K562 (cell line): ENCODE measurements at regions not wholly inside any gene's neighbourhood (a gene's known extent, or its start where the extent isn't known, plus 50 kb on each side); places are given as distances from the start of the nearest gene placed in this dataset.

Experiments used
- ATAC-seq: fragments of 200-7000 bp; cut with Tn5 transposase; 3 replicates; pipeline ENCODE4 v1.9.1; 2020; ENCODE audit warnings: moderate library complexity
- BruUV-seq: library from RNA; stranded (reverse); fragments of 400-500 nt; replicated peaks from 2 replicates; lab custom pipeline; 2021; lab: Mats Ljungman, UMichigan
- CTCF ChIA-PET: fragments of 300-600 bp; formaldehyde crosslinking; extraction: SDS; loops from one replicate; lab custom pipeline; 2021; ENCODE audit warnings: low intra/inter-chr PET ratio; lab: Yijun Ruan, JAX
- POLR2A ChIA-PET: fragments of 300-600, 350-650 bp; sonication (Branson Sonifier 250); formaldehyde crosslinking; extraction: SDS; loops from one replicate; lab custom pipeline; 2021; ENCODE audit warnings: antibody characterized with exemption, inconsistent platforms; lab: Yijun Ruan, JAX
- DNase-seq, 4 experiments: peaks; one replicate each; pipeline versions ENCODE4 v3.0.0 to v3.0.0-alpha.2; 2011 to 2018; ENCODE audit warnings: low spot score in 3 of 4, mixed read lengths in 3 of 4; ENCODE audit errors: extremely low read depth in 1 of 4
- FAIRE-seq: peaks from 2 replicates; lab custom pipeline; 2011; peaks lifted over from hg19 to GRCh38; lab: Jason Lieb, UNC
- H2AFZ ChIP-seq: 2 replicates; pipeline ENCODE4 v1.6.0; 2011; ENCODE audit warnings: low read depth, low read length, control low read depth, inconsistent platforms
- H3K27ac ChIP-seq: fragments of 200-600 bp; 3 replicates; pipeline ENCODE4 v1.8.0; 2011; ENCODE audit warnings: low read depth, mild to moderate bottlenecking, control low read depth, inconsistent platforms, low read length, moderate library complexity, mixed read lengths; ENCODE audit errors: extremely low read depth
- H3K27me3 ChIP-seq, 2 experiments: fragments of 300-600 bp in 1 of 2; 2 replicates in 1 of 2; 3 replicates in 1 of 2; pipeline versions ENCODE4 v1.6.0 to v1.8.0; 2011; ENCODE audit warnings: inconsistent platforms in 2 of 2, low read length in 2 of 2, mild to moderate bottlenecking in 1 of 2, mixed read lengths in 1 of 2, moderate library complexity in 1 of 2; ENCODE audit not compliant: control insufficient read depth in 2 of 2, insufficient read depth in 2 of 2
- H3K36me3 ChIP-seq: fragments of 300-600 bp; 3 replicates; pipeline ENCODE4 v1.8.0; 2011; ENCODE audit warnings: mild to moderate bottlenecking, low read length, inconsistent platforms; ENCODE audit not compliant: control insufficient read depth, insufficient read depth
- H3K4me1 ChIP-seq, 2 experiments: fragments of 200-600 bp in 1 of 2; replicated peaks in 1 of 2; 2 replicates in 1 of 2; 3 replicates in 1 of 2; pipeline versions ENCODE4 v1.5.1 to v1.8.0; 2011; ENCODE audit warnings: inconsistent platforms in 2 of 2, low read length in 2 of 2, mild to moderate bottlenecking in 1 of 2, mixed read lengths in 1 of 2, moderate library complexity in 1 of 2; ENCODE audit not compliant: control insufficient read depth in 2 of 2, insufficient read depth in 2 of 2
- H3K4me2 ChIP-seq: 2 replicates; pipeline ENCODE4 v1.6.1; 2011; ENCODE audit warnings: low read length, control low read depth, inconsistent platforms, mixed read lengths; ENCODE audit not compliant: insufficient read depth
- H3K4me3 ChIP-seq: fragments of 200-600 bp; sonication (generic), shearing (Covaris generic); 2 replicates; pipeline ENCODE4 v1.5.1; 2016; ENCODE audit warnings: control low read depth, inconsistent platforms
- H3K79me2 ChIP-seq: fragments of 200-600 bp; 3 replicates; pipeline ENCODE4 v1.8.0; 2011; ENCODE audit warnings: low read length, inconsistent platforms; ENCODE audit not compliant: control insufficient read depth, insufficient read depth
- H3K9ac ChIP-seq, 2 experiments: 2 replicates each; pipeline versions ENCODE4 v1.6.0 to v1.6.1; 2011; ENCODE audit warnings: low read depth in 2 of 2, low read length in 2 of 2, control low read depth in 1 of 2, inconsistent platforms in 1 of 2, mild to moderate bottlenecking in 1 of 2, mixed read lengths in 1 of 2; ENCODE audit not compliant: insufficient read depth in 1 of 2
- H3K9me1 ChIP-seq: one replicate; pipeline ENCODE4 v1.6.0; 2011; ENCODE audit warnings: inconsistent platforms, mild to moderate bottlenecking, low read length, moderate library complexity; ENCODE audit not compliant: control insufficient read depth, insufficient read depth
- H3K9me3 ChIP-seq: replicated peaks from 2 replicates; pipeline ENCODE4 v1.5.1; 2011; ENCODE audit warnings: low read depth, low read length, inconsistent platforms; ENCODE audit not compliant: control insufficient read depth, insufficient read depth
- H4K20me1 ChIP-seq: replicated peaks from 2 replicates; pipeline ENCODE4 v1.6.1; 2011; ENCODE audit warnings: low read length, inconsistent platforms, mixed read lengths; ENCODE audit not compliant: control insufficient read depth, insufficient read depth
- ARID1B ChIP-seq: fragments of 450-650 bp; IDR thresholded peaks from 2 replicates; pipeline ENCODE4 v1.6.1; 2016; ENCODE audit warnings: antibody characterized with exemption, mild to moderate bottlenecking, inconsistent platforms
- CBFA2T2 ChIP-seq: fragments of 450-650 bp; conservative IDR thresholded peaks from 2 replicates; pipeline ENCODE4 v1.6.1; 2017; ENCODE audit warnings: mild to moderate bottlenecking
- EHMT2 ChIP-seq: fragments of 450-650 bp; IDR thresholded peaks from 2 replicates; pipeline ENCODE4 v1.6.1; 2018; ENCODE audit warnings: antibody characterized with exemption
- FUS ChIP-seq: fragments of 200-400 bp; formaldehyde crosslinking; optimal IDR thresholded peaks from 2 replicates; pipeline ENCODE3; 2017; ENCODE audit warnings: low read depth, low read length
- GABPA ChIP-seq: fragments of 200-800 bp; sonication (Bioruptor generic); conservative IDR thresholded peaks from 2 replicates; pipeline ENCODE4 v1.6.1; 2016; ENCODE audit warnings: low read depth, missing genetic modification characterization, missing compliant biosample characterization
- KDM4B ChIP-seq, 2 experiments: fragments of 450-650 bp in 1 of 2; sonication (generic) in 1 of 2; IDR thresholded peaks; 2 replicates each; pipeline ENCODE4 v1.6.1; 2016 to 2017; ENCODE audit warnings: borderline replicate concordance in 2 of 2, antibody characterized with exemption in 1 of 2, low read depth in 1 of 2, mild to moderate bottlenecking in 1 of 2
- MED1 ChIP-seq: sonication (generic); formaldehyde crosslinking; IDR thresholded peaks from 2 replicates; pipeline ENCODE4 v1.8.1; 2023; ENCODE audit warnings: missing genetic modification reagents, borderline replicate concordance
- NRF1 ChIP-seq, 2 experiments: fragments of 450-650 bp; IDR thresholded peaks in 1 of 2; conservative IDR thresholded peaks in 1 of 2; 2 replicates each; pipeline ENCODE4 v1.6.1; 2014; ENCODE audit warnings: mild to moderate bottlenecking in 2 of 2
- RBM15 ChIP-seq: fragments of 200-400 bp; formaldehyde crosslinking; IDR thresholded peaks from 2 replicates; pipeline ENCODE4 v1.6.1; 2018; ENCODE audit warnings: mild to moderate bottlenecking, low read length, moderate library complexity; ENCODE audit not compliant: insufficient read depth
- RNF2 ChIP-seq: sonication (generic); IDR thresholded peaks from 2 replicates; pipeline ENCODE4 v1.6.1; 2016
- TBL1XR1 ChIP-seq, 2 experiments: IDR thresholded peaks; 2 replicates each; pipeline ENCODE4 v1.6.1; 2012; ENCODE audit warnings: improper control_type of control experiment in 2 of 2, low read length in 2 of 2, mild to moderate bottlenecking in 1 of 2
- WGBS: fragments of 100-300 bp; shearing (Covaris generic); methylation state at CpG from one replicate; pipeline ENCODE4 v1.1.6; 2016; ENCODE audit warnings: low coverage, mixed read lengths; ENCODE audit not compliant: insufficient coverage; ENCODE audit errors: missing lambda C conversion rate; 5-methylcytosine and 5-hydroxymethylcytosine counted together
- in situ Hi-C: fragments of 300-500 bp; cut with MboI; formaldehyde crosslinking; loops from 4 replicates; pipeline ENCODE4 v1.15.0; 2018; ENCODE audit warnings: inconsistent platforms, mixed read lengths
- intact Hi-C: fragments of 100-400 bp; cut with micrococcal nuclease; formaldehyde crosslinking; loops from 2 replicates; pipeline ENCODE4 v1.14.2; 2022
- TF ChIP-seq, protein P1 (sequence below): fragments of 250-450 bp; sonication (Bioruptor Pico); IDR thresholded peaks from 2 replicates; pipeline ENCODE4 v1.5.0; 2021
- TF ChIP-seq, protein P2 (sequence below): sonication (generic); formaldehyde crosslinking; IDR thresholded peaks from 2 replicates; pipeline ENCODE4 v1.8.0; 2023; ENCODE audit warnings: mild to moderate bottlenecking, missing genetic modification reagents
- TF ChIP-seq, protein P3 (sequence below): fragments of 250-450 bp; sonication (Bioruptor Pico); IDR thresholded peaks from 2 replicates; pipeline ENCODE4 v1.4.0; 2020

DNA sequence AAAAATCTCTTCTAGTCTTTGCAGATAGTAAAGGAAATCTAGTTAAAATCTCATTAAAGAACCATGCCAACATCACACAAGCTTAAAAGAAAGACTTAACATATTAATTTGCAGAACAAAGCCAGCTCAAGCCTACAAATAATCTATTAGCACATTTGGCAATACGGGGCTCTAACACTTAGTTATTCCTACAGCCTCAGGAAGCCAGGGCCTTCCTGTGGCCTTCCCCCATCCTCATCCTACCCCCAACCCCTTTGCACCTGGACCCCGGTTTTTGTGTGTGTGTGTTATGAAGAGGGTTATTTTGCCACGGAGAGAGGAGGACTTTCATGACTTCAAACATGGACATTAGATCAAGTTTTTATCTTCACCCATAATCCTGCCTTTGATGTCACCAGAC is 64.6 kb downstream of the FOXB2 start:
- intact Hi-C loops: no loop called here
- Histone ChIP-seq H3K4me2 (no peak overlapping the region), H3K4me3 (no peak overlapping the region), H3K9me3 (no peaks in the 10 kb centered on the region), H3K4me1 (no peaks in the 10 kb centered on the region), H2AFZ (no peak overlapping the region), H3K36me3 (no peaks in the 10 kb centered on the region), H3K9me1 (no peaks in the 10 kb centered on the region), H3K79me2 (no peaks in the 10 kb centered on the region), H3K27me3 (no peaks in the 10 kb centered on the region), H4K20me1 (no peaks in the 10 kb centered on the region), H3K9ac (no peak overlapping the region), H3K27ac (no peak overlapping the region)
- POLR2A ChIA-PET: no interaction called here
- DNase-seq: no peak
- WGBS: 0% methylated on average over 3 of the region's 3 CpGs
- no TSS peak for BruUV-seq
- FAIRE-seq: no peak
- TF ChIP-seq, protein P1, sequence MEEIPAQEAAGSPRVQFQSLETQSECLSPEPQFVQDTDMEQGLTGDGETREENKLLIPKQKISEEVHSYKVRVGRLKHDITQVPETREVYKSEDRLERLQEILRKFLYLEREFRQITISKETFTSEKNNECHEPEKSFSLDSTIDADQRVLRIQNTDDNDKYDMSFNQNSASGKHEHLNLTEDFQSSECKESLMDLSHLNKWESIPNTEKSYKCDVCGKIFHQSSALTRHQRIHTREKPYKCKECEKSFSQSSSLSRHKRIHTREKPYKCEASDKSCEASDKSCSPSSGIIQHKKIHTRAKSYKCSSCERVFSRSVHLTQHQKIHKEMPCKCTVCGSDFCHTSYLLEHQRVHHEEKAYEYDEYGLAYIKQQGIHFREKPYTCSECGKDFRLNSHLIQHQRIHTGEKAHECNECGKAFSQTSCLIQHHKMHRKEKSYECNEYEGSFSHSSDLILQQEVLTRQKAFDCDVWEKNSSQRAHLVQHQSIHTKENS (CRISPR knock-in tag): no peak
- TF ChIP-seq ARID1B: no peak
- TF ChIP-seq, protein P2, sequence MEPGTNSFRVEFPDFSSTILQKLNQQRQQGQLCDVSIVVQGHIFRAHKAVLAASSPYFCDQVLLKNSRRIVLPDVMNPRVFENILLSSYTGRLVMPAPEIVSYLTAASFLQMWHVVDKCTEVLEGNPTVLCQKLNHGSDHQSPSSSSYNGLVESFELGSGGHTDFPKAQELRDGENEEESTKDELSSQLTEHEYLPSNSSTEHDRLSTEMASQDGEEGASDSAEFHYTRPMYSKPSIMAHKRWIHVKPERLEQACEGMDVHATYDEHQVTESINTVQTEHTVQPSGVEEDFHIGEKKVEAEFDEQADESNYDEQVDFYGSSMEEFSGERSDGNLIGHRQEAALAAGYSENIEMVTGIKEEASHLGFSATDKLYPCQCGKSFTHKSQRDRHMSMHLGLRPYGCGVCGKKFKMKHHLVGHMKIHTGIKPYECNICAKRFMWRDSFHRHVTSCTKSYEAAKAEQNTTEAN (CRISPR knock-in tag): no peak
- CTCF ChIA-PET: no interaction called here
- ATAC-seq: no peak
- in situ Hi-C loops: no loop called here

DNA sequence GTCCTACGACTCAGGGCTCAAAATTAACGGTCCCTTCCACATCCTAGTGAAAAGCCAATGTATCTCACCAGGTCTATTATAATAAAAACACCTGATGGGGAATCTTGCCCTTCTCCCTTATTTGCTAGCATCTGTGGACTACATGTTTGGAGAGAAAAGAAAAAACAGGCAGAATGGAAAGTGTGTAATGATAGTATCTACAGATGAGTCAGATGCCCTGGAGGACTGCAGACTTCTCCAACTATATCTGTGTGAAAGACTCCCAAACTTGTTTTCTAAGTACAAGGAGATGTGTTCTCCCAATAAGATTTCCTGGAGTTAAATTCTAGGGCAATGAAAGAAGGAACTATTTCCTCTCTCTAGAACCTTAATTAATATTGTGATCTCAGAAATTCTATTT is 66.0 kb downstream of the FOXB2 start:
- Histone ChIP-seq H3K9ac (no peak overlapping the region), H2AFZ (no peak overlapping the region), H3K79me2 (no peaks in the 10 kb centered on the region), H3K27ac (no peak overlapping the region), H3K36me3 (no peaks in the 10 kb centered on the region), H3K4me3 (no peak overlapping the region), H4K20me1 (no peaks in the 10 kb centered on the region), H3K4me1 (no peaks in the 10 kb centered on the region), H3K9me1 (no peaks in the 10 kb centered on the region), H3K27me3 (no peaks in the 10 kb centered on the region), H3K9me3 (no peaks in the 10 kb centered on the region), H3K4me2 (no peak overlapping the region)
- WGBS: 0% methylated on average over 2 of the region's 2 CpGs
- in situ Hi-C loops (no loop called here), intact Hi-C loops (no loop called here)
- ATAC-seq (no peak), FAIRE-seq (no peak), DNase-seq (no peak)
- CTCF ChIA-PET: no interaction called here
- no TSS peak for BruUV-seq
- POLR2A ChIA-PET: no interaction called here
- no peak for TF ChIP-seq CBFA2T2
- TF ChIP-seq FUS: no peak
- TF ChIP-seq RNF2: no peak
- TF ChIP-seq EHMT2: no peak
- TF ChIP-seq KDM4B (IDR thresholded peaks at IDR 0.05; ENCODE audit: borderline replicate concordance in 2 of 2, low read depth in 1 of 2): no peak
- no peak for TF ChIP-seq GABPA (tag)
- TF ChIP-seq MED1 (CRISPR knock-in tag): no peak
- TF ChIP-seq RBM15: no peak
- TF ChIP-seq NRF1 (conservative IDR thresholded peaks at IDR 0.05 in 1 of 2, IDR thresholded peaks at IDR 0.05 in 1 of 2): no peak
- TF ChIP-seq TBL1XR1 (IDR thresholded peaks at IDR 0.05; ENCODE audit: low read length in 2 of 2): no peak
- TF ChIP-seq, protein P3, sequence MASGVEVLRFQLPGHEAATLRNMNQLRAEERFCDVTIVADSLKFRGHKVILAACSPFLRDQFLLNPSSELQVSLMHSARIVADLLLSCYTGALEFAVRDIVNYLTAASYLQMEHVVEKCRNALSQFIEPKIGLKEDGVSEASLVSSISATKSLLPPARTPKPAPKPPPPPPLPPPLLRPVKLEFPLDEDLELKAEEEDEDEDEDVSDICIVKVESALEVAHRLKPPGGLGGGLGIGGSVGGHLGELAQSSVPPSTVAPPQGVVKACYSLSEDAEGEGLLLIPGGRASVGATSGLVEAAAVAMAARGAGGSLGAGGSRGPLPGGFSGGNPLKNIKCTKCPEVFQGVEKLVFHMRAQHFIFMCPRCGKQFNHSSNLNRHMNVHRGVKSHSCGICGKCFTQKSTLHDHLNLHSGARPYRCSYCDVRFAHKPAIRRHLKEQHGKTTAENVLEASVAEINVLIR (CRISPR knock-in tag): no peak
